NOMO-1 treated with dmso at 0.1 percent for 144 hours (cell line): ENCODE measurements at regions not wholly inside any gene's neighbourhood (a gene's known extent, or its start where the extent isn't known, plus 50 kb on each side); places are given as distances from the start of the nearest gene placed in this dataset.
"Not testable (repeated sequence)": the region's sequence is repeated elsewhere in the genome, so short reads cannot be mapped to it uniquely, and the experiment has no call there.

Source experiments
- DNase-seq: peaks from one replicate; lab custom pipeline; 2025; ENCODE audit not compliant: unreplicated experiment; lab: John Stamatoyannopoulos, UW

DNA sequence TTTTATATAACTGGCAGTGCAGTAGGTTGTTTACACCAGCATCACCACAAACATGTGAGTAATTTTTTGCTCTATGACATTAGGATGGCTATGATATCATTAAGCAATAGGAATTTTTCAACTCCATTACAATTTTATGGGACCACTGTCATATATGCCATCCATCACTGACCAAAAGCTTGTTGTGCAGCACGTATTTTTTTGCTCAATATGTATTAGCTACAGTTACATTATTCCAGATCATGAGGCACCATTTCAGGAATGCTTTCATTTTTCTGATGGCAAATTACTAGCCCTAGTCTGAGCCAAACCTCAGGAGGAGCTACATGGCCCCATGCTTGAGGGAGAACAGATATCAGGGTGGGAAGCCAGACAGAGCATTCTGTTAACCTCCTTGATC is 56.8 kb upstream of the DCLK2 start:
- no peak for DNase-seq

DNA sequence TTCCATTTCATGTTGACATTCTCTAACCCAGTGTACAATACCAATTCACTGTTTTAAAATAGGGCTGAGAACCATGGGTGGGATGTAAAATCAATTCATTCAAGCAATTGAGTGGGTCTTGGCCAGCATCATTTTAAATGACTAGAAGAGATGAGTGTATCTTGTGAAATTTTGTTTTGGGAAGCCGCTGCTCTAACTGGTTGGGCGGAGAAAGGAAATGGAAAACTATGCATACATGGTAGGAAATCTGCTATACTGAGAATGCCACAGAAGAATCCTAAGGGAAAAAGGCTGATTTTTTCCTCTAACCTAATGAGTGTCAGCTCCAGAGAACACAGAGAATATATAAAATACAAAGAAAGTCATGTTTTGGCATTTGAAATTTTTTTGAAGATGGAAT is 54.8 kb upstream of the DCLK2 start:
- DNase-seq, result no peak

DNA sequence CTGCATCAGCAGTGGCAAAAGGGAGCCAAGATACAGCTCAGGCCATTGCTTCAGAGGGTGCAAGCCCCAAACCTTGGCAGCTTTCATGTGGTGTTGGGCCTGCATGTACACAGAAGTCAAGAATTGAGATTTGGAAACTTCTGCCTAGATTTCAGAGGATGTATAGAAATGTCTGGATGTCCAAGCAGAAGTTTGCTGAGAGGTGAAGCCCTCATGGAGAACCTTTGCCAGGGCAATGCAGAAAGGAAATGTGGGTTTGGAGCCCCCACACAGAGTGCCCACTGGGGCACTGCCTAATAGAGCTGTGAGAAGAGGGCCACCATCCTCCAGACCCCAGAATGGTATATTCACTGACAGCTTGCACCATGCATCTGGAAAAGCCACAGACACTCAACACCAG is 51.3 kb upstream of the DCLK2 start:
- DNase-seq, result not testable (repeated sequence)
